ENCODE measurements at regions not wholly inside any gene's neighbourhood (a gene's known extent, or its start where the extent isn't known, plus 50 kb on each side); places are given as distances from the start of the nearest gene placed in this dataset.

GRCh38 chr1:229004066-229004833 is 266.7 kb upstream of the RAB4A start:
- H3K4me1 ChIP-seq, result peaks cover 0 to 16% (median 6%) of the 10 kb centered on the region in 4 donors
- peak overlapping the region; percentile 66 to 67 for H3K27ac ChIP-seq
- intact Hi-C loops (cut with DNase I; ENCODE audit: low total_unique reads), result no loop called here
- H3K9me3 ChIP-seq, result no peaks in the 10 kb centered on the region
- TF ChIP-seq CTCF (IDR thresholded peaks at IDR 0.05), result no peak
- H3K36me3 ChIP-seq, result no peaks in the 10 kb centered on the region
- peak in 1 of 2 donors; percentile 33 for DNase-seq
- H3K4me3 ChIP-seq, result no peak overlapping the region
- no peaks in the 10 kb centered on the region for H3K27me3 ChIP-seq

- H3K27me3 ChIP-seq, result no peaks in the 10 kb centered on the region
- TF ChIP-seq CTCF (IDR thresholded peaks at IDR 0.05), result no peak
- no peaks in the 10 kb centered on the region for H3K36me3 ChIP-seq
- DNase-seq, result peak in 1 of 2 donors; percentile 39
- no peak overlapping the region for H3K4me3 ChIP-seq
- no peak overlapping the region for H3K27ac ChIP-seq
- intact Hi-C loops (cut with DNase I; ENCODE audit: low total_unique reads), result no loop called here
- peaks cover 0 to 16% (median 6%) of the 10 kb centered on the region in 4 donors for H3K4me1 ChIP-seq
- H3K9me3 ChIP-seq, result no peaks in the 10 kb centered on the region
Observed at GRCh38 chr1:229005097-229005496, 265.8 kb upstream of the RAB4A start.

GRCh38 chr1:229005556-229005955 is 265.4 kb upstream of the RAB4A start:
- Histone ChIP-seq H3K4me1 (peaks cover 0 to 16% (median 6%) of the 10 kb centered on the region in 4 donors), H3K4me3 (no peak overlapping the region), H3K36me3 (no peaks in the 10 kb centered on the region), H3K27me3 (no peaks in the 10 kb centered on the region), H3K27ac (no peak overlapping the region), H3K9me3 (no peaks in the 10 kb centered on the region)
- intact Hi-C loops (cut with DNase I; ENCODE audit: low total_unique reads), result no loop called here
- DNase-seq, result peak in 1 of 2 donors; percentile 34
- no peak for TF ChIP-seq CTCF (IDR thresholded peaks at IDR 0.05)

GRCh38 chr1:229006121-229006870 is 264.6 kb upstream of the RAB4A start:
- peak in 1 of 2 donors; percentile 31 for DNase-seq
- H3K4me1 ChIP-seq, result peaks cover 0 to 16% (median 6%) of the 10 kb centered on the region in 4 donors
- no peaks in the 10 kb centered on the region for H3K36me3 ChIP-seq
- H3K27me3 ChIP-seq, result no peaks in the 10 kb centered on the region
- TF ChIP-seq CTCF (IDR thresholded peaks at IDR 0.05), result no peak
- intact Hi-C loops (cut with DNase I; ENCODE audit: low total_unique reads), result no loop called here
- no peak overlapping the region for H3K27ac ChIP-seq
- H3K9me3 ChIP-seq, result no peaks in the 10 kb centered on the region
- H3K4me3 ChIP-seq, result no peak overlapping the region

- TF ChIP-seq CTCF (IDR thresholded peaks at IDR 0.05), result no peak
- Histone ChIP-seq H3K9me3 (no peaks in the 10 kb centered on the region), H3K4me3 (no peak overlapping the region), H3K36me3 (no peaks in the 10 kb centered on the region), H3K27me3 (no peaks in the 10 kb centered on the region), H3K4me1 (peaks cover 0 to 16% (median 6%) of the 10 kb centered on the region in 4 donors), H3K27ac (no peak overlapping the region)
- intact Hi-C loops (cut with DNase I; ENCODE audit: low total_unique reads), result no loop called here
- peak in 1 of 2 donors; percentile 34 for DNase-seq
Observed at GRCh38 chr1:229007167-229007566, 263.7 kb upstream of the RAB4A start.

Measured in tibial artery (tissue), 4 donors.